ENCODE measurements at regions not wholly inside any gene's neighbourhood (a gene's known extent, or its start where the extent isn't known, plus 50 kb on each side); places are given as distances from the start of the nearest gene placed in this dataset.
"Not testable (repeated sequence)": the region's sequence is repeated elsewhere in the genome, so short reads cannot be mapped to it uniquely, and the experiment has no call there.

GRCh38 chr1:219337588-219337987 lies 163.9 kb downstream of the LYPLAL1 start:
- DNase-seq (ENCODE audit: low spot score), result no peak
- intact Hi-C loops (cut with DNase I), result no loop called here
- ATAC-seq, result no peak

- ATAC-seq (no peak), DNase-seq (ENCODE audit: low spot score) (no peak)
- intact Hi-C loops (cut with DNase I), result no loop called here
Measured at GRCh38 chr1:219333626-219334025, 159.9 kb downstream of the LYPLAL1 start.

GRCh38 chr1:219331424-219331823 lies 157.7 kb downstream of the LYPLAL1 start:
- DNase-seq (ENCODE audit: low spot score) (no peak), ATAC-seq (no peak)
- intact Hi-C loops (cut with DNase I), result no loop called here

GRCh38 chr1:219330669-219331068 lies 157.0 kb downstream of the LYPLAL1 start:
- intact Hi-C loops (cut with DNase I), result no loop called here
- no peak for DNase-seq (ENCODE audit: low spot score)
- ATAC-seq, result no peak

GRCh38 chr1:219330001-219330400 lies 156.3 kb downstream of the LYPLAL1 start:
- intact Hi-C loops (cut with DNase I), result no loop called here
- DNase-seq (ENCODE audit: low spot score) (no peak), ATAC-seq (no peak)

GRCh38 chr1:219329578-219329977 lies 155.9 kb downstream of the LYPLAL1 start:
- DNase-seq (ENCODE audit: low spot score) (no peak), ATAC-seq (no peak)
- intact Hi-C loops (cut with DNase I), result no loop called here

- DNase-seq (ENCODE audit: low spot score) (no peak), ATAC-seq (no peak)
- intact Hi-C loops (cut with DNase I), result no loop called here
Measured at GRCh38 chr1:219326843-219327242, 153.2 kb downstream of the LYPLAL1 start.

GRCh38 chr1:219325368-219325742 lies 151.7 kb downstream of the LYPLAL1 start:
- intact Hi-C loops (cut with DNase I), result no loop called here
- ATAC-seq (no peak), DNase-seq (ENCODE audit: low spot score) (no peak)

GRCh38 chr1:219324629-219325367 lies 151.1 kb downstream of the LYPLAL1 start:
- no peak for DNase-seq (ENCODE audit: low spot score)
- intact Hi-C loops (cut with DNase I), result no loop called here
- ATAC-seq, result no peak

- DNase-seq (ENCODE audit: low spot score) (no peak), ATAC-seq (no peak)
- intact Hi-C loops (cut with DNase I), result no loop called here
Measured at GRCh38 chr1:219324171-219324570, 150.5 kb downstream of the LYPLAL1 start.

GRCh38 chr1:219323426-219323825 lies 149.7 kb downstream of the LYPLAL1 start:
- intact Hi-C loops (cut with DNase I), result no loop called here
- ATAC-seq (no peak), DNase-seq (ENCODE audit: low spot score) (no peak)

- ATAC-seq, result no peak
- intact Hi-C loops (cut with DNase I), result no loop called here
- DNase-seq (ENCODE audit: low spot score), result no peak
Measured at GRCh38 chr1:219322766-219323165, 149.1 kb downstream of the LYPLAL1 start.

- intact Hi-C loops (cut with DNase I); ATAC-seq; DNase-seq (ENCODE audit: low spot score): not testable (repeated sequence)
Measured at GRCh38 chr1:219320563-219320962, 146.9 kb downstream of the LYPLAL1 start.

GRCh38 chr1:219318826-219319225 lies 145.1 kb downstream of the LYPLAL1 start:
- ATAC-seq (no peak), DNase-seq (ENCODE audit: low spot score) (no peak)
- intact Hi-C loops (cut with DNase I), result no loop called here

- DNase-seq (ENCODE audit: low spot score) (no peak), ATAC-seq (no peak)
- intact Hi-C loops (cut with DNase I), result no loop called here
Measured at GRCh38 chr1:219317762-219318353, 144.2 kb downstream of the LYPLAL1 start.

GRCh38 chr1:219316066-219316465 lies 142.4 kb downstream of the LYPLAL1 start:
- DNase-seq (ENCODE audit: low spot score) (no peak), ATAC-seq (no peak)
- intact Hi-C loops (cut with DNase I), result no loop called here

- no peak for DNase-seq (ENCODE audit: low spot score)
- ATAC-seq, result no peak
- intact Hi-C loops (cut with DNase I), result no loop called here
Measured at GRCh38 chr1:219313961-219314360, 140.3 kb downstream of the LYPLAL1 start.

GRCh38 chr1:219312967-219313366 lies 139.3 kb downstream of the LYPLAL1 start:
- DNase-seq (ENCODE audit: low spot score), result no peak
- ATAC-seq, result no peak
- intact Hi-C loops (cut with DNase I), result no loop called here

- no peak for ATAC-seq
- DNase-seq (ENCODE audit: low spot score), result no peak
- intact Hi-C loops (cut with DNase I), result no loop called here
Measured at GRCh38 chr1:219310181-219310728, 136.6 kb downstream of the LYPLAL1 start.

GRCh38 chr1:219308367-219308766 lies 134.7 kb downstream of the LYPLAL1 start:
- ATAC-seq, result no peak

More at GRCh38 chr1:219308367-219308766, 134.7 kb downstream of the LYPLAL1 start:
- no peak for DNase-seq (ENCODE audit: low spot score)
- intact Hi-C loops (cut with DNase I), result no loop called here

Data from sciatic nerve (tissue), 2 donors.